Neuron (in vitro differentiated cells): ENCODE measurements at regions not wholly inside any gene's neighbourhood (a gene's known extent, or its start where the extent isn't known, plus 50 kb on each side); places are given as distances from the start of the nearest gene placed in this dataset.

Experiments
- H2AFZ ChIP-seq: one replicate; pipeline ENCODE4 v1.6.1; 2013; ENCODE audit warnings: low read depth, mild to moderate bottlenecking, inconsistent platforms, low read length, moderate library complexity
- H3K27me3 ChIP-seq: one replicate; pipeline ENCODE4 v1.6.1; 2013; ENCODE audit warnings: low read length; ENCODE audit not compliant: insufficient read depth
- H3K36me3 ChIP-seq: one replicate; pipeline ENCODE4 v1.6.1; 2013; ENCODE audit warnings: low read length; ENCODE audit not compliant: insufficient read depth
- H3K4me1 ChIP-seq: one replicate; pipeline ENCODE4 v1.6.1; 2013; ENCODE audit warnings: low read length; ENCODE audit not compliant: insufficient read depth
- H3K4me3 ChIP-seq: 2 replicates; pipeline ENCODE4 v1.5.1; 2013; ENCODE audit warnings: mild to moderate bottlenecking, low read length, moderate library complexity
- H3K9me3 ChIP-seq: one replicate; pipeline ENCODE4 v1.6.1; 2013; ENCODE audit warnings: low read length

- Histone ChIP-seq H2AFZ (no peak overlapping the region), H3K4me3 (no peak overlapping the region), H3K36me3 (no peaks in the 10 kb centered on the region), H3K4me1 (no peaks in the 10 kb centered on the region), H3K27me3 (no peaks in the 10 kb centered on the region), H3K9me3 (no peaks in the 10 kb centered on the region)
These were observed 261.3 kb downstream of the EDEM1 start for GRCh38 chr3:5448816-5449215.

- no peaks in the 10 kb centered on the region for H3K36me3 ChIP-seq
- H3K27me3 ChIP-seq: no peaks in the 10 kb centered on the region
- no peaks in the 10 kb centered on the region for H3K9me3 ChIP-seq
- no peaks in the 10 kb centered on the region for H3K4me1 ChIP-seq
- H2AFZ ChIP-seq: no peak overlapping the region
- no peak overlapping the region for H3K4me3 ChIP-seq
These were observed 268.7 kb downstream of the EDEM1 start for GRCh38 chr3:5456199-5456598.

- no peaks in the 10 kb centered on the region for H3K4me1 ChIP-seq
- H3K4me3 ChIP-seq: no peak overlapping the region
- no peak overlapping the region for H2AFZ ChIP-seq
- no peaks in the 10 kb centered on the region for H3K9me3 ChIP-seq
- H3K36me3 ChIP-seq: no peaks in the 10 kb centered on the region
- H3K27me3 ChIP-seq: no peaks in the 10 kb centered on the region
These were observed 271.0 kb downstream of the EDEM1 start for GRCh38 chr3:5458526-5458925.

GRCh38 chr3:5462086-5462485, 274.6 kb downstream of the EDEM1 start:
- H3K36me3 ChIP-seq: no peaks in the 10 kb centered on the region
- no peak overlapping the region for H3K4me3 ChIP-seq
- H3K27me3 ChIP-seq: no peaks in the 10 kb centered on the region
- no peaks in the 10 kb centered on the region for H3K9me3 ChIP-seq
- H3K4me1 ChIP-seq: no peaks in the 10 kb centered on the region
- H2AFZ ChIP-seq: no peak overlapping the region

GRCh38 chr3:5463991-5464390, 276.5 kb downstream of the EDEM1 start:
- Histone ChIP-seq H3K27me3 (no peaks in the 10 kb centered on the region), H2AFZ (no peak overlapping the region), H3K36me3 (no peaks in the 10 kb centered on the region), H3K4me3 (no peak overlapping the region), H3K9me3 (no peaks in the 10 kb centered on the region), H3K4me1 (no peaks in the 10 kb centered on the region)

- H3K9me3 ChIP-seq: no peaks in the 10 kb centered on the region
- no peaks in the 10 kb centered on the region for H3K4me1 ChIP-seq
- H3K36me3 ChIP-seq: no peaks in the 10 kb centered on the region
- H2AFZ ChIP-seq: no peak overlapping the region
- no peaks in the 10 kb centered on the region for H3K27me3 ChIP-seq
- no peak overlapping the region for H3K4me3 ChIP-seq
These were observed 277.1 kb downstream of the EDEM1 start for GRCh38 chr3:5464649-5465048.

GRCh38 chr3:5465183-5465582, 277.7 kb downstream of the EDEM1 start:
- Histone ChIP-seq H3K9me3 (no peaks in the 10 kb centered on the region), H3K4me3 (no peak overlapping the region), H3K36me3 (no peaks in the 10 kb centered on the region), H3K4me1 (no peaks in the 10 kb centered on the region), H2AFZ (no peak overlapping the region), H3K27me3 (no peaks in the 10 kb centered on the region)

GRCh38 chr3:5466065-5466464, 278.6 kb downstream of the EDEM1 start:
- Histone ChIP-seq H2AFZ (no peak overlapping the region), H3K4me1 (no peaks in the 10 kb centered on the region), H3K9me3 (no peaks in the 10 kb centered on the region), H3K27me3 (no peaks in the 10 kb centered on the region), H3K4me3 (no peak overlapping the region), H3K36me3 (no peaks in the 10 kb centered on the region)

- Histone ChIP-seq H3K27me3 (no peaks in the 10 kb centered on the region), H3K4me1 (no peaks in the 10 kb centered on the region), H3K4me3 (no peak overlapping the region), H3K9me3 (no peaks in the 10 kb centered on the region), H3K36me3 (no peaks in the 10 kb centered on the region), H2AFZ (no peak overlapping the region)
These were observed 279.2 kb downstream of the EDEM1 start for GRCh38 chr3:5466717-5467116.

- Histone ChIP-seq H3K36me3 (no peaks in the 10 kb centered on the region), H2AFZ (no peak overlapping the region), H3K27me3 (no peaks in the 10 kb centered on the region), H3K9me3 (no peaks in the 10 kb centered on the region), H3K4me1 (no peaks in the 10 kb centered on the region), H3K4me3 (no peak overlapping the region)
These were observed 286.0 kb downstream of the EDEM1 start for GRCh38 chr3:5473471-5473870.

- H3K9me3 ChIP-seq: no peaks in the 10 kb centered on the region
- no peak overlapping the region for H3K4me3 ChIP-seq
- H3K36me3 ChIP-seq: no peaks in the 10 kb centered on the region
- H3K4me1 ChIP-seq: no peaks in the 10 kb centered on the region
- H3K27me3 ChIP-seq: no peaks in the 10 kb centered on the region
- H2AFZ ChIP-seq: no peak overlapping the region
These were observed 288.9 kb downstream of the EDEM1 start for GRCh38 chr3:5476403-5476802.

GRCh38 chr3:5479229-5479799, 291.8 kb downstream of the EDEM1 start:
- no peak overlapping the region for H2AFZ ChIP-seq
- H3K4me1 ChIP-seq: no peaks in the 10 kb centered on the region
- no peaks in the 10 kb centered on the region for H3K27me3 ChIP-seq
- H3K9me3 ChIP-seq: no peaks in the 10 kb centered on the region
- no peak overlapping the region for H3K4me3 ChIP-seq
- H3K36me3 ChIP-seq: no peaks in the 10 kb centered on the region

- no peaks in the 10 kb centered on the region for H3K9me3 ChIP-seq
- no peaks in the 10 kb centered on the region for H3K4me1 ChIP-seq
- H2AFZ ChIP-seq: no peak overlapping the region
- H3K36me3 ChIP-seq: no peaks in the 10 kb centered on the region
- no peaks in the 10 kb centered on the region for H3K27me3 ChIP-seq
- H3K4me3 ChIP-seq: no peak overlapping the region
These were observed 292.7 kb downstream of the EDEM1 start for GRCh38 chr3:5480190-5480589.

GRCh38 chr3:5485427-5485826, 297.9 kb downstream of the EDEM1 start:
- H3K4me1 ChIP-seq: no peaks in the 10 kb centered on the region
- H3K27me3 ChIP-seq: no peaks in the 10 kb centered on the region
- H3K36me3 ChIP-seq: no peaks in the 10 kb centered on the region
- H2AFZ ChIP-seq: no peak overlapping the region
- H3K4me3 ChIP-seq: no peak overlapping the region
- no peaks in the 10 kb centered on the region for H3K9me3 ChIP-seq
